ACHN (cell line): ENCODE measurements at regions not wholly inside any gene's neighbourhood (a gene's known extent, or its start where the extent isn't known, plus 50 kb on each side); places are given as distances from the start of the nearest gene placed in this dataset.

ENCODE experiments used
- DNase-seq: peaks from one replicate; pipeline ENCODE4 v3.0.0-alpha.2; 2015
- in situ Hi-C: cut with HindIII; loops from 2 replicates; pipeline ENCODE4 v1.10.0; 2017; ENCODE audit warnings: low sequenced_read_pairs, low pct_ligation_motif_present, low pct_unique_long_range_greater_than_20kb

- in situ Hi-C loops: no loop called here
- DNase-seq: no peak
Observed at GRCh38 chr1:90149101-90149500, 154.2 kb downstream of the ZNF326 start.

- no peak for DNase-seq
- in situ Hi-C loops: no loop called here
Observed at GRCh38 chr1:90147093-90147492, 152.2 kb downstream of the ZNF326 start.

GRCh38 chr1:90144820-90145219, 149.9 kb downstream of the ZNF326 start:
- in situ Hi-C loops: no loop called here
- no peak for DNase-seq

- DNase-seq: no peak
- in situ Hi-C loops: no loop called here
Observed at GRCh38 chr1:90143591-90143990, 148.7 kb downstream of the ZNF326 start.

- in situ Hi-C loops: no loop called here
- no peak for DNase-seq
Observed at GRCh38 chr1:90142697-90143096, 147.8 kb downstream of the ZNF326 start.

- in situ Hi-C loops: no loop called here
- DNase-seq: no peak
Observed at GRCh38 chr1:90139837-90140236, 144.9 kb downstream of the ZNF326 start.

GRCh38 chr1:90135286-90135685, 140.4 kb downstream of the ZNF326 start:
- in situ Hi-C loops: no loop called here
- DNase-seq: no peak

- in situ Hi-C loops: no loop called here
- DNase-seq: no peak
Observed at GRCh38 chr1:90134175-90134955, 139.5 kb downstream of the ZNF326 start.

- peak; percentile 22 for DNase-seq
- in situ Hi-C loops: no loop called here
Observed at GRCh38 chr1:90133133-90133532, 138.2 kb downstream of the ZNF326 start.

GRCh38 chr1:90132306-90132705, 137.4 kb downstream of the ZNF326 start:
- in situ Hi-C loops: no loop called here
- no peak for DNase-seq

- DNase-seq: no peak
- in situ Hi-C loops: no loop called here
Observed at GRCh38 chr1:90127288-90127953, 132.5 kb downstream of the ZNF326 start.

- in situ Hi-C loops: no loop called here
- DNase-seq: no peak
Observed at GRCh38 chr1:90126834-90127233, 131.9 kb downstream of the ZNF326 start.

- DNase-seq: no peak
- in situ Hi-C loops: no loop called here
Observed at GRCh38 chr1:90122654-90123340, 127.9 kb downstream of the ZNF326 start.

GRCh38 chr1:90114521-90115141, 119.7 kb downstream of the ZNF326 start:
- peak; percentile 47 for DNase-seq
- in situ Hi-C loops: no loop called here

- no peak for DNase-seq
- in situ Hi-C loops: no loop called here
Observed at GRCh38 chr1:90107990-90108389, 113.1 kb downstream of the ZNF326 start.

- DNase-seq: no peak
- in situ Hi-C loops: no loop called here
Observed at GRCh38 chr1:90106311-90106710, 111.4 kb downstream of the ZNF326 start.

- in situ Hi-C loops: no loop called here
- DNase-seq: no peak
Observed at GRCh38 chr1:90104941-90105538, 110.1 kb downstream of the ZNF326 start.

GRCh38 chr1:90100566-90100965, 105.7 kb downstream of the ZNF326 start:
- in situ Hi-C loops: no loop called here
- no peak for DNase-seq

- no peak for DNase-seq
- in situ Hi-C loops: no loop called here
Observed at GRCh38 chr1:90092441-90092840, 97.5 kb downstream of the ZNF326 start.
